Left ventricle myocardium superior (tissue), 1 donor: ENCODE measurements at regions not wholly inside any gene's neighbourhood (a gene's known extent, or its start where the extent isn't known, plus 50 kb on each side); places are given as distances from the start of the nearest gene placed in this dataset.

Experiments
- ATAC-seq: fragments of 200-7000 bp; cut with Tn5 transposase; one replicate; pipeline ENCODE4 v1.9.1; 2020; ENCODE audit warnings: mild to moderate bottlenecking, moderate library complexity
- DNase-seq: peaks from one replicate; pipeline ENCODE4 v3.0.0-alpha.2; 2020
- intact Hi-C: fragments of 100-400 bp; cut with micrococcal nuclease; formaldehyde crosslinking; loops from one replicate; pipeline ENCODE4 v1.11.0; 2022
- donor health status: DM: no; HTN: yes; CAD: no; lungs with severe emphysema.

DNA sequence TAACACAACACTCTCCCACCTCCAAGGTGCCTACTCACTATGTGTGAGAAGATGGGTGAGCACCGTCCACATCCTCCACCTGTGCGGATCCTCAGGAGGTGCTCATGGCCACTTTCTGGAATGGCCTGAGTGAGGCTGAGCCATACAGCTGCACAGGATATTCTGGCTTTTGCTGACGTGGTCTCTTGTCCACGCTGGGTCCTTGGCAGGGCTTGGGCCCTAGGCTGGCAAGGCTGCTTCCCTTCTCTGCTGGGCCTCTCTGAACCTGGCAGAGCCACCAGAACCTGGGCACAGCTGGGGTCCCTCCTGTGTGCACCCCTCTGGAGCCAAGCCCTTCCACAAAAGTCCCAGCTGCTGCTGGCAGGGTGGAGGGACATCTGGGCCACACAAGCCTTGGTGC, 56.4 kb upstream of the IER5L start:
- DNase-seq, result peak; percentile 19
- intact Hi-C loops, result no loop called here
- no peak for ATAC-seq

- DNase-seq (no peak), ATAC-seq (no peak)
- intact Hi-C loops, result no loop called here
Observed at GRCh38 chr9:129232839-129233591, 55.0 kb upstream of the IER5L start.

DNA sequence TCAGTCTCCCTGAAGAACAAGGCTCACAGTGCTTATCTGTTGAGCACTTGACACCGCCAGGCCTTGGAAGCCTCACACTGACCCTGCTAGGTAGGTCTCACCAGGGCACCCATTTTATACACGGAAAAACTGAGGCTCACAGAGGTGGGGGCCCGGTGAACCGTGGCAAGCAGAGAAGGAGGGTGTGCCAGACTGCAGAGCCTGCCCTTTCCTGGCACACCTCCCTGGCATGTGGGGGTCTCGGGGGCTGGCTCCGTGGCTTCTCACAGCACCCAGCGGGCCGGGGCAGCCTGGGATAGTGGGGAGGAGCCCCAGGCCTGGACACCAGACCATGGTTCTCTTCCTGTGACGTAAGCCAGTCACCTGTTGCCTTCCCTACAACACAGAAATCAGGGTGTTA, 53.7 kb upstream of the IER5L start:
- peak; percentile 14 for DNase-seq
- no peak for ATAC-seq
- intact Hi-C loops, result no loop called here

GRCh38 chr9:129231022-129231739, 53.1 kb upstream of the IER5L start:
- DNase-seq (peak; percentile 25), ATAC-seq (no peak)
- intact Hi-C loops, result no loop called here

GRCh38 chr9:129230302-129230701, 52.2 kb upstream of the IER5L start:
- DNase-seq (peak; percentile 0), ATAC-seq (no peak)
- intact Hi-C loops, result no loop called here
